HCT116 (cell line): ENCODE measurements at regions not wholly inside any gene's neighbourhood (a gene's known extent, or its start where the extent isn't known, plus 50 kb on each side); places are given as distances from the start of the nearest gene placed in this dataset.

ENCODE experiments used
- ATAC-seq: fragments of 200-7000 bp; cut with Tn5 transposase; 2 replicates; pipeline ENCODE4 v1.9.1; 2020; ENCODE audit warnings: mild to moderate bottlenecking, moderate library complexity
- BruUV-seq: library from RNA; stranded (reverse); fragments of 400-500 nt; replicated peaks from 2 replicates; lab custom pipeline; 2021; lab: Mats Ljungman, UMichigan
- CTCF ChIA-PET: fragments of 300-600 bp; sonication (Branson Sonifier 250); formaldehyde crosslinking; loops from one replicate; lab custom pipeline; 2021; ENCODE audit warnings: antibody characterized with exemption; lab: Charles Lee
- POLR2A ChIA-PET: fragments of 300-600, 350-600 bp; sonication (Branson Sonifier 250); formaldehyde crosslinking; loops from one replicate; lab custom pipeline; 2021; ENCODE audit warnings: antibody characterized with exemption; lab: Charles Lee
- RAD21 ChIA-PET, 2 experiments: fragments of 300-600 bp; sonication (Branson Sonifier 250); formaldehyde crosslinking; loops; one replicate each; lab custom pipeline; 2023; ENCODE audit warnings: low total read pairs in 2 of 2; ENCODE audit not compliant: uncharacterized antibody in 2 of 2, unreplicated experiment in 2 of 2, low non-redundant PET in 1 of 2; lab: Charles Lee
- DNase-seq: peaks from one replicate; pipeline ENCODE4 v3.0.0-alpha.2; 2010; ENCODE audit warnings: low read depth, low spot score
- H2AFZ ChIP-seq: fragments of 200-600 bp; shearing (Covaris generic), sonication (generic); 2 replicates; pipeline ENCODE4 v1.6.1; 2017; ENCODE audit warnings: low read depth, mixed run types, mixed read lengths, antibody characterized with exemption, low read length; ENCODE audit not compliant: poor library complexity, severe bottlenecking
- H3K27ac ChIP-seq: 2 replicates; pipeline ENCODE4 v1.5.1; 2012; ENCODE audit warnings: low read depth, low read length
- H3K27me3 ChIP-seq: fragments of 200-600 bp; sonication (generic); 2 replicates; pipeline ENCODE4 v1.6.1; 2016; ENCODE audit warnings: mixed run types, low read length, mixed read lengths; ENCODE audit not compliant: insufficient read depth
- H3K36me3 ChIP-seq, 2 experiments: fragments of 200-500 bp in 1 of 2; fragments of 200-600 bp in 1 of 2; sonication (Bioruptor generic) in 1 of 2; sonication (generic) in 1 of 2; 2 replicates each; pipeline versions ENCODE4 v1.5.1 to v1.6.1; 2014 to 2016; ENCODE audit warnings: low read length in 2 of 2, inconsistent platforms in 1 of 2, mixed read lengths in 1 of 2, mixed run types in 1 of 2; ENCODE audit not compliant: insufficient read depth in 2 of 2, control insufficient read depth in 1 of 2
- H3K4me1 ChIP-seq, 2 experiments: fragments of 200-600 bp in 1 of 2; sonication (generic) in 1 of 2; 2 replicates each; pipeline versions ENCODE4 v1.5.1 to v1.6.1; 2012 to 2017; ENCODE audit warnings: low read length in 2 of 2, inconsistent platforms in 1 of 2, mild to moderate bottlenecking in 1 of 2, mixed read lengths in 1 of 2, mixed run types in 1 of 2, moderate library complexity in 1 of 2; ENCODE audit not compliant: insufficient read depth in 2 of 2, control insufficient read depth in 1 of 2
- H3K4me2 ChIP-seq: fragments of 200-600 bp; sonication (generic); 2 replicates; pipeline ENCODE4 v1.6.1; 2017; ENCODE audit warnings: mixed run types, low read length, mixed read lengths
- H3K4me3 ChIP-seq, 2 experiments: fragments of 200-600 bp in 1 of 2; sonication (generic) in 1 of 2; replicated peaks in 1 of 2; 2 replicates each; pipeline ENCODE4 v1.5.1; 2011 to 2016; ENCODE audit warnings: low read length in 2 of 2, control low read depth in 1 of 2, low read depth in 1 of 2, mild to moderate bottlenecking in 1 of 2, mixed read lengths in 1 of 2, mixed run types in 1 of 2
- H3K79me2 ChIP-seq: fragments of 200-600 bp; sonication (generic); 2 replicates; pipeline ENCODE4 v1.6.1; 2017; ENCODE audit warnings: mild to moderate bottlenecking, mixed run types, low read length, moderate library complexity, mixed read lengths; ENCODE audit not compliant: insufficient read depth
- H3K9ac ChIP-seq: fragments of 200-600 bp; sonication (generic); 2 replicates; pipeline ENCODE4 v1.6.1; 2016; ENCODE audit warnings: low read length, mixed read lengths
- H3K9me2 ChIP-seq: fragments of 200-600 bp; sonication (generic), shearing (Covaris generic); 2 replicates; pipeline ENCODE4 v1.6.1; 2017; ENCODE audit warnings: mixed run types, mild to moderate bottlenecking, moderate library complexity; ENCODE audit not compliant: insufficient read depth
- H3K9me3 ChIP-seq, 2 experiments: fragments of 200-500 bp in 1 of 2; fragments of 200-600 bp in 1 of 2; sonication (Bioruptor generic) in 1 of 2; sonication (generic) in 1 of 2; 2 replicates each; pipeline ENCODE4 v1.6.1; 2014 to 2017; ENCODE audit warnings: low read length in 2 of 2, mixed read lengths in 2 of 2, inconsistent platforms in 1 of 2, low read depth in 1 of 2, mild to moderate bottlenecking in 1 of 2, mixed run types in 1 of 2, moderate library complexity in 1 of 2; ENCODE audit not compliant: control insufficient read depth in 1 of 2, insufficient read depth in 1 of 2
- H4K20me1 ChIP-seq: fragments of 200-600 bp; sonication (generic), shearing (Covaris generic); 2 replicates; pipeline ENCODE4 v1.6.1; 2017; ENCODE audit warnings: mixed run types, mild to moderate bottlenecking, moderate library complexity; ENCODE audit not compliant: insufficient read depth
- CEBPB ChIP-seq: IDR thresholded peaks from 2 replicates; pipeline ENCODE4 v1.6.1; 2012; ENCODE audit warnings: low read depth
- CTCF ChIP-seq, 3 experiments: fragments of 200-600 bp in 1 of 3; sonication (generic) in 1 of 3; IDR thresholded peaks in 2 of 3; conservative IDR thresholded peaks in 1 of 3; 2 replicates each; pipeline ENCODE4 v1.5.1; 2012 to 2017; ENCODE audit warnings: low read depth in 2 of 3, low read length in 2 of 3, antibody characterized with exemption in 1 of 3, borderline replicate concordance in 1 of 3, control low read depth in 1 of 3, mild to moderate bottlenecking in 1 of 3, mixed read lengths in 1 of 3, mixed run types in 1 of 3, moderate library complexity in 1 of 3; ENCODE audit not compliant: insufficient read depth in 1 of 3
- EGR1 ChIP-seq: IDR thresholded peaks from 2 replicates; pipeline ENCODE4 v1.6.1; 2012; ENCODE audit warnings: low read depth
- FOSL1 ChIP-seq: IDR thresholded peaks from 2 replicates; pipeline ENCODE4 v1.6.1; 2012; ENCODE audit warnings: low read depth
- SP1 ChIP-seq: IDR thresholded peaks from 2 replicates; pipeline ENCODE4 v1.6.1; 2012; ENCODE audit warnings: low read depth
- TCF7L2 ChIP-seq: IDR thresholded peaks from 2 replicates; pipeline ENCODE4 v1.7.0; 2011; ENCODE audit warnings: borderline replicate concordance, inconsistent platforms; ENCODE audit not compliant: insufficient read depth, insufficient read length; ENCODE audit errors: extremely low read depth
- YY1 ChIP-seq: IDR thresholded peaks from 2 replicates; pipeline ENCODE4 v1.6.1; 2011; ENCODE audit warnings: low read length, low read depth, moderate library complexity, mild to moderate bottlenecking; ENCODE audit not compliant: insufficient replicate concordance; ENCODE audit errors: extremely low read depth
- ZBTB33 ChIP-seq: IDR thresholded peaks from 2 replicates; pipeline ENCODE4 v1.6.1; 2011; ENCODE audit warnings: mild to moderate bottlenecking, low read length, moderate library complexity; ENCODE audit not compliant: insufficient replicate concordance; ENCODE audit errors: extremely low read depth
- intact Hi-C: fragments of 100-400 bp; cut with micrococcal nuclease; formaldehyde crosslinking; loops from 2 replicates; pipeline ENCODE4 v1.10.0; 2022
- TF ChIP-seq, protein P1 (sequence below): IDR thresholded peaks from 2 replicates; pipeline ENCODE4 v1.6.1; 2012

DNA sequence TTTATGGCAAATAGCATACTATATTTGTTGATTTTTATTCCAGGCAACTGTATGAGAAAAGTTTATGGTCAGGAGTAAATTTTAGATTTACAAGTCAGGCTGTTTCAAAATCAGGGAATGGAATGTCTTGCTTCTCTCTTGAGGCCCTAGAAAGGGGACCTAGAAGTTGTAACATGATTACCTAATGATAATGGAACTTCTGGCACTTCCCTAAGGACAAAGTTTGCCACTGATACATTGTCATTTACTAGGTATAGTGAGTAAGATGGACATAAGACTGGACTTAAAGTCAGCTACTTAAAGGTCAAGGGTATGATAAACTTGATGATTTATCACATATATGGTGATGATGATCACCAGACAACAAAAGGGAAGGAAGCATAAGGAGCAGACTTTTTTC is 103.3 kb upstream of the VRK2 start:
- DNase-seq (no peak), ATAC-seq (no peak)
- TF ChIP-seq CEBPB (no peak), TCF7L2 (no peak), FOSL1 (no peak), EGR1 (no peak), CTCF (IDR thresholded peaks at IDR 0.05 in 2 of 3, conservative IDR thresholded peaks at IDR 0.05 in 1 of 3; ENCODE audit: borderline replicate concordance in 1 of 3, insufficient read depth in 1 of 3, low read depth in 2 of 3, low read length in 2 of 3) (no peak), YY1 (no peak), SP1 (no peak), ZBTB33 (no peak)
- TF ChIP-seq, protein P1, sequence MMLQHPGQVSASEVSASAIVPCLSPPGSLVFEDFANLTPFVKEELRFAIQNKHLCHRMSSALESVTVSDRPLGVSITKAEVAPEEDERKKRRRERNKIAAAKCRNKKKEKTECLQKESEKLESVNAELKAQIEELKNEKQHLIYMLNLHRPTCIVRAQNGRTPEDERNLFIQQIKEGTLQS, result no peak
- H2AFZ ChIP-seq, result no peak overlapping the region
- H3K27me3 ChIP-seq, result no peaks in the 10 kb centered on the region
- no peaks in the 10 kb centered on the region for H3K79me2 ChIP-seq
- no peak overlapping the region for H3K4me3 ChIP-seq
- no peak overlapping the region for H3K4me2 ChIP-seq
- no peak overlapping the region for H3K9ac ChIP-seq
- ChIA-PET CTCF (no interaction called here), RAD21 (no interaction called here), POLR2A (no interaction called here)
- intact Hi-C loops, result no loop called here
- no peaks in the 10 kb centered on the region for H3K9me3 ChIP-seq
- no peaks in the 10 kb centered on the region for H4K20me1 ChIP-seq
- no peaks in the 10 kb centered on the region for H3K36me3 ChIP-seq
- H3K27ac ChIP-seq, result no peak overlapping the region
- H3K9me2 ChIP-seq, result no peaks in the 10 kb centered on the region
- BruUV-seq, result no TSS peak
- no peaks in the 10 kb centered on the region for H3K4me1 ChIP-seq
